ENCODE measurements at regions not wholly inside any gene's neighbourhood (a gene's known extent, or its start where the extent isn't known, plus 50 kb on each side); places are given as distances from the start of the nearest gene placed in this dataset.

GRCh38 chr5:174409971-174410370 is 314.4 kb upstream of the MSX2 start:
- no peak for DNase-seq (ENCODE audit: low read depth in 2 of 2)

- DNase-seq (ENCODE audit: low read depth in 2 of 2): no peak
These were observed 313.5 kb upstream of the MSX2 start for GRCh38 chr5:174410716-174411478.

- DNase-seq (ENCODE audit: low read depth in 2 of 2): no peak
These were observed 312.9 kb upstream of the MSX2 start for GRCh38 chr5:174411479-174411819.

GRCh38 chr5:174412374-174412773 is 312.0 kb upstream of the MSX2 start:
- no peak for DNase-seq (ENCODE audit: low read depth in 2 of 2)

- DNase-seq (ENCODE audit: low read depth in 2 of 2): no peak
These were observed 311.4 kb upstream of the MSX2 start for GRCh38 chr5:174412941-174413340.

GRCh38 chr5:174413567-174414314 is 310.6 kb upstream of the MSX2 start:
- no peak for DNase-seq (ENCODE audit: low read depth in 2 of 2)

- no peak for DNase-seq (ENCODE audit: low read depth in 2 of 2)
These were observed 310.1 kb upstream of the MSX2 start for GRCh38 chr5:174414315-174414710.

- DNase-seq (ENCODE audit: low read depth in 2 of 2): no peak
These were observed 305.4 kb upstream of the MSX2 start for GRCh38 chr5:174418809-174419539.

GRCh38 chr5:174419540-174420132 is 304.7 kb upstream of the MSX2 start:
- peak; percentile 87 for DNase-seq (ENCODE audit: low read depth in 2 of 2)

- DNase-seq (ENCODE audit: low read depth in 2 of 2): no peak
These were observed 303.6 kb upstream of the MSX2 start for GRCh38 chr5:174420651-174421407.

- no peak for DNase-seq (ENCODE audit: low read depth in 2 of 2)
These were observed 303.0 kb upstream of the MSX2 start for GRCh38 chr5:174421408-174421805.

- DNase-seq (ENCODE audit: low read depth in 2 of 2): no peak
These were observed 300.8 kb upstream of the MSX2 start for GRCh38 chr5:174423558-174423957.

GRCh38 chr5:174424219-174425053 is 299.9 kb upstream of the MSX2 start:
- no peak for DNase-seq (ENCODE audit: low read depth in 2 of 2)

- DNase-seq (ENCODE audit: low read depth in 2 of 2): peak in 1 of 2 donors; percentile 31
These were observed 299.0 kb upstream of the MSX2 start for GRCh38 chr5:174425271-174425963.

- no peak for DNase-seq (ENCODE audit: low read depth in 2 of 2)
These were observed 298.5 kb upstream of the MSX2 start for GRCh38 chr5:174425964-174426290.

- no peak for DNase-seq (ENCODE audit: low read depth in 2 of 2)
These were observed 298.0 kb upstream of the MSX2 start for GRCh38 chr5:174426388-174426787.

GRCh38 chr5:174426851-174427250 is 297.5 kb upstream of the MSX2 start:
- no peak for DNase-seq (ENCODE audit: low read depth in 2 of 2)

GRCh38 chr5:174427304-174427703 is 297.1 kb upstream of the MSX2 start:
- no peak for DNase-seq (ENCODE audit: low read depth in 2 of 2)

GRCh38 chr5:174428895-174429294 is 295.5 kb upstream of the MSX2 start:
- DNase-seq (ENCODE audit: low read depth in 2 of 2): no peak

GRCh38 chr5:174430940-174431339 is 293.4 kb upstream of the MSX2 start:
- DNase-seq (ENCODE audit: low read depth in 2 of 2): no peak

Measured in lung microvascular endothelial cell (primary cell).